Caco-2 (cell line): ENCODE measurements at regions not wholly inside any gene's neighbourhood (a gene's known extent, or its start where the extent isn't known, plus 50 kb on each side); places are given as distances from the start of the nearest gene placed in this dataset.

ENCODE experiments used
- BruUV-seq: library from RNA; stranded (reverse); fragments of 400-500 nt; replicated peaks from 2 replicates; lab custom pipeline; 2021; lab: Mats Ljungman, UMichigan
- CTCF ChIA-PET: fragments of 300-600 bp; sonication (Branson Sonifier 250); formaldehyde crosslinking; loops from one replicate; lab custom pipeline; 2022; ENCODE audit warnings: antibody characterized with exemption; lab: Charles Lee
- POLR2A ChIA-PET: fragments of 300-600 bp; sonication (Branson Sonifier 250); formaldehyde crosslinking; loops from one replicate; lab custom pipeline; 2022; ENCODE audit warnings: antibody characterized with exemption; lab: Charles Lee
- DNase-seq, 2 experiments: peaks; one replicate each; pipeline versions ENCODE4 v3.0.0 to v3.0.0-alpha.2; 2020 to 2022
- H3K27me3 ChIP-seq: replicated peaks from 2 replicates; pipeline ENCODE4 v1.6.0; 2011; ENCODE audit warnings: low read length; ENCODE audit not compliant: control insufficient read depth, insufficient read depth
- H3K36me3 ChIP-seq: 2 replicates; pipeline ENCODE4 v1.5.1; 2011; ENCODE audit warnings: low read length; ENCODE audit not compliant: control insufficient read depth, insufficient read depth
- H3K4me1 ChIP-seq: fragments of 250-450 bp; sonication (Bioruptor Pico); 2 replicates; pipeline ENCODE4 v1.5.1; 2020; ENCODE audit warnings: mild to moderate bottlenecking
- H3K4me3 ChIP-seq: 2 replicates; pipeline ENCODE4 v1.5.1; 2011; ENCODE audit warnings: low read depth, mild to moderate bottlenecking, control low read depth, low read length
- H3K9me3 ChIP-seq: fragments of 250-450 bp; sonication (Bioruptor Pico); 2 replicates; pipeline ENCODE4 v1.5.1; 2020; ENCODE audit warnings: mild to moderate bottlenecking, moderate library complexity
- H3K27ac Mint-ChIP-seq: one replicate; pipeline ENCODE4 v1.8.0; 2022; ENCODE audit warnings: mixed read lengths; ENCODE audit not compliant: unreplicated experiment
- H3K27me3 Mint-ChIP-seq: one replicate; pipeline ENCODE4 v1.8.0; 2022; ENCODE audit warnings: mixed read lengths; ENCODE audit not compliant: insufficient read depth, unreplicated experiment
- H3K36me3 Mint-ChIP-seq: one replicate; pipeline ENCODE4 v1.8.0; 2022; ENCODE audit warnings: mild to moderate bottlenecking, mixed read lengths; ENCODE audit not compliant: insufficient read depth, unreplicated experiment
- H3K4me1 Mint-ChIP-seq: one replicate; pipeline ENCODE4 v1.8.0; 2022; ENCODE audit warnings: low read depth, mixed read lengths; ENCODE audit not compliant: unreplicated experiment
- H3K4me3 Mint-ChIP-seq: one replicate; pipeline ENCODE4 v1.8.0; 2022; ENCODE audit warnings: mild to moderate bottlenecking, moderate library complexity, mixed read lengths; ENCODE audit not compliant: unreplicated experiment
- H3K9me3 Mint-ChIP-seq: one replicate; pipeline ENCODE4 v1.8.0; 2022; ENCODE audit warnings: mixed read lengths; ENCODE audit not compliant: unreplicated experiment
- intact Hi-C: fragments of 100-400 bp; cut with micrococcal nuclease; formaldehyde crosslinking; loops from one replicate; pipeline ENCODE4 v1.10.0; 2022; ENCODE audit not compliant: unreplicated experiment
- TF ChIP-seq, protein P1 (sequence below), 2 experiments: fragments of 200-600 bp in 1 of 2; IDR thresholded peaks; 1 replicate in 1 of 2; 2 replicates in 1 of 2; pipeline versions ENCODE4 v1.5.1 to v1.8.0; 2011 to 2022; ENCODE audit warnings: antibody characterized with exemption in 1 of 2, control low read depth in 1 of 2, inconsistent platforms in 1 of 2, low read depth in 1 of 2, low read length in 1 of 2, mild to moderate bottlenecking in 1 of 2, moderate library complexity in 1 of 2; ENCODE audit not compliant: insufficient read depth in 1 of 2, severe bottlenecking in 1 of 2, unreplicated experiment in 1 of 2

DNA sequence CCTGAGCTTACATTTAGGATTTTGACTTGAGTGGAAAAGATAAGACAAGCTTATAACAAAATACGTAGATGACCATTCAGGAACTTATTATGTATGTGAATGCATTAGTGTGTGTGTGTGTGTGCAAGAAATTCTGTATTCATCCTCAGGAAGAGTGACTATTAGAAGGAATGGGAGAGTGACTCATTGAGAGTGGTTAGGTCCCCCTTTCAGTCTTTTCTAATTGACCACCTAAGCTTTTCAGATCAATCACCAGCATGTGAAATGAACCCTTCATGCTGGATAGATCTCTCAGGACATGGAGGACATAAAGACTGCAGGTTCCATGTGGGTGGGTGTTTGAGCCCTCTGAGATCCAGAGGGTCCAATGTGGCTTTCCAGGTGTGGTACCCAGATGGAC lies 153.5 kb downstream of the MBL2 start:
- no peaks in the 10 kb centered on the region for H3K27me3 Mint-ChIP-seq
- CTCF ChIA-PET = no interaction called here
- intact Hi-C loops = no loop called here
- TF ChIP-seq, protein P1, sequence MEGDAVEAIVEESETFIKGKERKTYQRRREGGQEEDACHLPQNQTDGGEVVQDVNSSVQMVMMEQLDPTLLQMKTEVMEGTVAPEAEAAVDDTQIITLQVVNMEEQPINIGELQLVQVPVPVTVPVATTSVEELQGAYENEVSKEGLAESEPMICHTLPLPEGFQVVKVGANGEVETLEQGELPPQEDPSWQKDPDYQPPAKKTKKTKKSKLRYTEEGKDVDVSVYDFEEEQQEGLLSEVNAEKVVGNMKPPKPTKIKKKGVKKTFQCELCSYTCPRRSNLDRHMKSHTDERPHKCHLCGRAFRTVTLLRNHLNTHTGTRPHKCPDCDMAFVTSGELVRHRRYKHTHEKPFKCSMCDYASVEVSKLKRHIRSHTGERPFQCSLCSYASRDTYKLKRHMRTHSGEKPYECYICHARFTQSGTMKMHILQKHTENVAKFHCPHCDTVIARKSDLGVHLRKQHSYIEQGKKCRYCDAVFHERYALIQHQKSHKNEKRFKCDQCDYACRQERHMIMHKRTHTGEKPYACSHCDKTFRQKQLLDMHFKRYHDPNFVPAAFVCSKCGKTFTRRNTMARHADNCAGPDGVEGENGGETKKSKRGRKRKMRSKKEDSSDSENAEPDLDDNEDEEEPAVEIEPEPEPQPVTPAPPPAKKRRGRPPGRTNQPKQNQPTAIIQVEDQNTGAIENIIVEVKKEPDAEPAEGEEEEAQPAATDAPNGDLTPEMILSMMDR (IDR thresholded peaks at IDR 0.05; ENCODE audit: insufficient read depth in 1 of 2, low read depth in 1 of 2, low read length in 1 of 2, severe bottlenecking in 1 of 2, unreplicated experiment in 1 of 2) = no peak
- Histone ChIP-seq H3K9me3 (no peaks in the 10 kb centered on the region), H3K27me3 (no peaks in the 10 kb centered on the region), H3K4me3 (no peak overlapping the region), H3K4me1 (no peaks in the 10 kb centered on the region), H3K36me3 (no peaks in the 10 kb centered on the region)
- no peak overlapping the region for H3K4me3 Mint-ChIP-seq
- no peaks in the 10 kb centered on the region for H3K36me3 Mint-ChIP-seq
- POLR2A ChIA-PET = no interaction called here
- H3K27ac Mint-ChIP-seq = no peak overlapping the region
- BruUV-seq = no TSS peak
- no peak for DNase-seq
- no peaks in the 10 kb centered on the region for H3K9me3 Mint-ChIP-seq
- no peaks in the 10 kb centered on the region for H3K4me1 Mint-ChIP-seq

DNA sequence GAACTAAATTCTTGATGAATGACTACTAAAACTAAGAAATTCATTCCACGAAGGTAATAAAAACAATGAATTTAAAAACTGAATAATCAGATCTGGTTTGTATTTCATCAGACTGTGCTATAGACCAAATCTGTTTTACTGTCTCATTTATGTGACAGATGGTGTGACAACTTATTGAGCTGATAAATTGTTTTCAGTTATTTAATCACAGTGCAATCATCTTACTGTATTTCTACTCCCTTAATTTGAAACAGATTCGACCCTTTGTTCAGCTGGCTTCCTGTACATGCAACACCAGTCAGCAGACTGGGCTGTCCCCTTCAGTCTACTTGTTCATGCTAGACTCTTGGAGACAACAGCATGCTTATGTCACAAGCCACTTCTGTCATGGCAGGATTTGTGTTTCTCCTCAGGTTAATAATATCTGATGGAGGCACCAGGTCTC lies 150.9 kb downstream of the MBL2 start:
- Mint-ChIP-seq H3K9me3 (no peaks in the 10 kb centered on the region), H3K4me1 (no peaks in the 10 kb centered on the region), H3K36me3 (no peaks in the 10 kb centered on the region), H3K27ac (no peak overlapping the region), H3K27me3 (no peaks in the 10 kb centered on the region), H3K4me3 (no peak overlapping the region)
- DNase-seq = no peak
- intact Hi-C loops = no loop called here
- POLR2A ChIA-PET = no interaction called here
- Histone ChIP-seq H3K4me3 (no peak overlapping the region), H3K4me1 (no peaks in the 10 kb centered on the region), H3K36me3 (no peaks in the 10 kb centered on the region), H3K9me3 (no peaks in the 10 kb centered on the region), H3K27me3 (no peaks in the 10 kb centered on the region)
- CTCF ChIA-PET = no interaction called here
- TF ChIP-seq, protein P1 (IDR thresholded peaks at IDR 0.05; ENCODE audit: insufficient read depth in 1 of 2, low read depth in 1 of 2, low read length in 1 of 2, severe bottlenecking in 1 of 2, unreplicated experiment in 1 of 2) = no peak
- BruUV-seq = no TSS peak

DNA sequence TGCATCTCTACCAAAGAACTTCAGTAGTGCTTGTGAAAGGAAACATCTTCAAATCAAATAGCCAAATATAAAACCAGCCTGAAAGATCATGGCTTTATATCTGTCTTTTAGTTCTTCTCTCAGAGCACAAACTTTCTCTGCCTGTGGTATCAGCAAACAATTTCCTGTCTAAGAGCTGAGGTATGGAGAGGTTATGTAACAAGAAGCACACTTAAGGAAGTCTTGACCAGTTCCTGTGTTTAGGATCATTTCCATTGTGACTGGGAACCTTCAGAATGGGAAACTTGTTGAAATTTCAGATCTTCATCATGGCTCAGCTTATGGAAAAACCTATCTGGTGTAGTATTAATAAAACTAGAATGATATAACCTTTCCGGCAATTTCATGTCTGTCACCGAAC lies 148.8 kb downstream of the MBL2 start:
- Mint-ChIP-seq H3K4me3 (no peak overlapping the region), H3K9me3 (no peaks in the 10 kb centered on the region), H3K27ac (no peak overlapping the region), H3K27me3 (no peaks in the 10 kb centered on the region), H3K36me3 (no peaks in the 10 kb centered on the region), H3K4me1 (no peaks in the 10 kb centered on the region)
- intact Hi-C loops = no loop called here
- ChIA-PET CTCF (no interaction called here), POLR2A (no interaction called here)
- no peaks in the 10 kb centered on the region for H3K9me3 ChIP-seq
- H3K4me1 ChIP-seq = no peaks in the 10 kb centered on the region
- no TSS peak for BruUV-seq
- no peaks in the 10 kb centered on the region for H3K36me3 ChIP-seq
- no peak overlapping the region for H3K4me3 ChIP-seq
- DNase-seq = no peak
- H3K27me3 ChIP-seq = no peaks in the 10 kb centered on the region
- TF ChIP-seq, protein P1 (IDR thresholded peaks at IDR 0.05; ENCODE audit: insufficient read depth in 1 of 2, low read depth in 1 of 2, low read length in 1 of 2, severe bottlenecking in 1 of 2, unreplicated experiment in 1 of 2) = no peak
